GM13976 (cell line): ENCODE measurements at regions not wholly inside any gene's neighbourhood (a gene's known extent, or its start where the extent isn't known, plus 50 kb on each side); places are given as distances from the start of the nearest gene placed in this dataset.

ENCODE experiments used
- DNase-seq: peaks from one replicate; pipeline ENCODE4 v3.0.0; 2012; ENCODE audit warnings: low spot score
- in situ Hi-C: fragments of 300-500 bp; cut with MboI; formaldehyde crosslinking; loops from one replicate; pipeline ENCODE4 v1.12.0; 2022; ENCODE audit warnings: low sequenced_read_pairs, mixed read lengths, inconsistent platforms; ENCODE audit not compliant: unreplicated experiment
- TF ChIP-seq, protein P1 (sequence below): IDR thresholded peaks from 2 replicates; pipeline ENCODE4 v1.5.1; 2012; ENCODE audit warnings: borderline replicate concordance, mild to moderate bottlenecking; ENCODE audit not compliant: insufficient read depth; ENCODE audit errors: extremely low read depth, missing control alignments, control extremely low read depth

DNA sequence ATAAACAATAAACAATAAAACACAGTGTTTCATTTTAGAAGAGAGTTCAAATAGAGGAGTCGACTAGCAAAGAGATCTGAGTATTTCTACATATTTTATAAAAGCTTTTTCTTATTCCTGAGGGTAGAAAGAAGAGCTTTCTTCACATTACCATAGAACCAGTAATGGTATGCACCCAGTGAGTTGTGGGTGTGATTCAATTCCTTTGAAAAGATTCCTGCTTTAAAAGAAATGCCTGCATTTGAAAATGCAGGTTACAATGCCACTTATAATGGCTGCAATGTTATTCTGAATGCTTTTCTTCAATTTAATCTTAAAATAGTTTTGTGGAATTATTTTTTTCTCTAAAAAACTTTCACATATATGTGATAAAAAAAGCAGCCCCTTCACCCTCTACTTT, 178.1 kb downstream of the CDC14C start:
- no peak for DNase-seq
- TF ChIP-seq, protein P1, sequence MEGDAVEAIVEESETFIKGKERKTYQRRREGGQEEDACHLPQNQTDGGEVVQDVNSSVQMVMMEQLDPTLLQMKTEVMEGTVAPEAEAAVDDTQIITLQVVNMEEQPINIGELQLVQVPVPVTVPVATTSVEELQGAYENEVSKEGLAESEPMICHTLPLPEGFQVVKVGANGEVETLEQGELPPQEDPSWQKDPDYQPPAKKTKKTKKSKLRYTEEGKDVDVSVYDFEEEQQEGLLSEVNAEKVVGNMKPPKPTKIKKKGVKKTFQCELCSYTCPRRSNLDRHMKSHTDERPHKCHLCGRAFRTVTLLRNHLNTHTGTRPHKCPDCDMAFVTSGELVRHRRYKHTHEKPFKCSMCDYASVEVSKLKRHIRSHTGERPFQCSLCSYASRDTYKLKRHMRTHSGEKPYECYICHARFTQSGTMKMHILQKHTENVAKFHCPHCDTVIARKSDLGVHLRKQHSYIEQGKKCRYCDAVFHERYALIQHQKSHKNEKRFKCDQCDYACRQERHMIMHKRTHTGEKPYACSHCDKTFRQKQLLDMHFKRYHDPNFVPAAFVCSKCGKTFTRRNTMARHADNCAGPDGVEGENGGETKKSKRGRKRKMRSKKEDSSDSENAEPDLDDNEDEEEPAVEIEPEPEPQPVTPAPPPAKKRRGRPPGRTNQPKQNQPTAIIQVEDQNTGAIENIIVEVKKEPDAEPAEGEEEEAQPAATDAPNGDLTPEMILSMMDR, result no peak
- in situ Hi-C loops, result no loop called here

DNA sequence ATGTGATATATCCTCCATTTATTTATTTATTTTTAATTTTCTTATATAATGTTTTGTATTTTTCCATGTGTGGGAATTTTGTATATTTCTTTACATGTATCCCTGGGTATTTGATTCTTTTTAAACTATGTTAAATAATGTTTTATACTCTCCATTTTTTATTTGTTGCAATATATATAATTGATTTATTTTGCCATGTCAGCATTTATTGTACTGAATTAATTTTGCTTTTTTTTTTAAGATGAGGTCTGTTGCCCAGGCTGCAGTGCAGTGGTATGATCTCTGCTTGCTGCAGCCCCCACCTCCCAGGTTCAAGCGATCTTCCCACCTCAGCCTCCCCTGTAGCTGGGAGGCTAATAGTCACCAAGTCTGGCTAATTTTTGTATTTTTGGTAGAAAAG, 187.4 kb downstream of the CDC14C start:
- no peak for DNase-seq
- TF ChIP-seq, protein P1, result no peak
- in situ Hi-C loops, result no loop called here

DNA sequence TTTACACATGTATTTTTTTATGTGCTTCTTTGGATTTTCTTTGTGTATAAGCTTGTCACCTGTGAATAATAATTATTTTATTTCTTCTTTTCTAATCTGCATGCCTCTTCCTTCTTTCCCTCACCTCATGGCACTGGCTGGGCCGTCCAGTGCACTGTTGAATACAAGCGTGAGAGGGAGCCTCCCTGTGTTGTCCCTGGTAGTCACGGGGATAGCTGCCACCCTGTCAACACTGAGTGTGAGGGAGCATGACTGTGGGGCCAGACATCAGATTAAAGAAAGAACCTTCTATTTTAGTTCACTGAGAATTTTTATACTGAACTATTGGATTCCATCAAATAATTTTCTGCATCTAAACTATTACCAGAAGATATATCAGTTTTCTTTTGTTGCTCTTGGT, 187.9 kb downstream of the CDC14C start:
- in situ Hi-C loops, result no loop called here
- TF ChIP-seq, protein P1, result no peak
- DNase-seq, result no peak

- in situ Hi-C loops, result no loop called here
- TF ChIP-seq, protein P1, result no peak
- DNase-seq, result no peak
Measured at GRCh38 chr7:49112647-49113046, 188.3 kb downstream of the CDC14C start.

DNA sequence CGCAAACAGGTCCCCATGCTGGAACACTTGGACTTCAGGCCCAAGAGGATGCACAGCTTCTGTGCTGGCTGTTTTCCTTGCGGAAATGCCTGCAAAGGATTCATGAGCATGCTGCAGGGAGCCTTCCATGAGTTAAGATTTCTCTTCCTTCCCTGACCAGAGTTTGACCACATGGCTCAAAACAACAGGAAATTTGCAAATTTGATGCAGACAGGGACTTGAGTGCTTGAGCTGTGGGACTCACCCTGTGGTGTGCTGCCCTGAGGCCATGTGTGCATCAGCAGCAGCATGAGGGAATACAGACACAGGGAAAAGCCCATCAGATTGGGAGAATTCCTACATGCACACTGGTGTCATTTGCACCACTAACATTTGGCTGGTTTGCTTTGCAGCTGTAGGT, 195.4 kb downstream of the CDC14C start:
- no peak for DNase-seq
- TF ChIP-seq, protein P1, result no peak
- in situ Hi-C loops, result no loop called here

DNA sequence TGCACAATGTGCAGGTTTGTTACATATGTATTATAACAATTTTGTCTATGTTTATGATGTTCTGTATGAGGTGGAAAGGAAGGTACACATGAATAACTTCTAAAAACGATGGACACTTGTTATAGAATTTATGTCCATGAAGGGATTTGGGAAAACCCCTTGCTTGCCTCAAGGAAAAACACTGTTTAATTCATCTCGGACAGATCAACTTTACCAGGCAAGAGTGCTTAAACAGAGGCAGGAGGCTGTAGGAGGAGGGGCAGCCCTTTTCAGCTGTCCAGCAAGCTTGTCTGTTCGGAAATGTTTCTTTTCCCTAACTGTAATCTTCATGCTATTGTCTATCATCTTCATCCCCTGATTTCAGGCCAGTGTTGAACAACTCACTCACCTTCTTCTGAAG, 200.9 kb downstream of the CDC14C start:
- in situ Hi-C loops, result no loop called here
- TF ChIP-seq, protein P1, result no peak
- no peak for DNase-seq
